H1 (cell line): ENCODE measurements at regions not wholly inside any gene's neighbourhood (a gene's known extent, or its start where the extent isn't known, plus 50 kb on each side); places are given as distances from the start of the nearest gene placed in this dataset.

Source experiments
- CTCF ChIA-PET: fragments of 300-600 bp; sonication (Branson Sonifier 250); formaldehyde crosslinking; loops from one replicate; lab custom pipeline; 2021; ENCODE audit not compliant: partially characterized antibody; lab: Charles Lee
- POLR2A ChIA-PET: fragments of 300-600 bp; sonication (Branson Sonifier 250); formaldehyde crosslinking; loops from one replicate; lab custom pipeline; 2021; ENCODE audit warnings: inconsistent platforms; ENCODE audit not compliant: partially characterized antibody; lab: Charles Lee
- DNase-seq, 2 experiments: peaks; one replicate each; pipeline versions ENCODE4 v3.0.0 to v3.0.0-alpha.2; 2010 to 2022; ENCODE audit warnings: low spot score in 2 of 2, low read depth in 1 of 2, mixed read lengths in 1 of 2
- FAIRE-seq: peaks from 2 replicates; lab custom pipeline; 2011; peaks lifted over from hg19 to GRCh38; lab: Jason Lieb, UNC
- H2AFZ ChIP-seq: 2 replicates; pipeline ENCODE4 v1.8.1; 2012; ENCODE audit warnings: low read length, inconsistent platforms
- H2AK5ac ChIP-seq: 2 replicates; pipeline ENCODE4 v1.6.1; 2013; ENCODE audit warnings: low read depth, low read length
- H2BK120ac ChIP-seq: replicated peaks from 2 replicates; pipeline ENCODE3; 2013; ENCODE audit warnings: low read depth, low read length, inconsistent platforms
- H2BK12ac ChIP-seq: 2 replicates; pipeline ENCODE4 v1.6.1; 2013; ENCODE audit warnings: low read depth, low read length
- H2BK15ac ChIP-seq: 2 replicates; pipeline ENCODE4 v1.6.1; 2013; ENCODE audit warnings: low read length
- H2BK20ac ChIP-seq: 2 replicates; pipeline ENCODE4 v1.6.1; 2013; ENCODE audit warnings: low read length
- H2BK5ac ChIP-seq: 2 replicates; pipeline ENCODE4 v1.6.1; 2013; ENCODE audit warnings: low read depth, low read length
- H3K14ac ChIP-seq: 2 replicates; pipeline ENCODE4 v1.6.1; 2013; ENCODE audit warnings: inconsistent platforms; ENCODE audit not compliant: insufficient read length
- H3K18ac ChIP-seq: 2 replicates; pipeline ENCODE4 v1.6.1; 2013; ENCODE audit warnings: low read length; ENCODE audit errors: extremely low read depth
- H3K23ac ChIP-seq: 2 replicates; pipeline ENCODE4 v1.6.1; 2013; ENCODE audit warnings: inconsistent platforms; ENCODE audit not compliant: insufficient read length
- H3K23me2 ChIP-seq: 2 replicates; pipeline ENCODE4 v1.6.1; 2013; ENCODE audit warnings: low read depth, low read length
- H3K27ac ChIP-seq: 2 replicates; pipeline ENCODE4 v1.6.1; 2011; ENCODE audit warnings: low read depth, low read length, inconsistent platforms
- H3K27me3 ChIP-seq, 4 experiments: replicated peaks in 1 of 4; 1 replicate in 1 of 4; 2 replicates in 3 of 4; pipeline versions ENCODE4 v1.6.1 to v1.8.1; 2011 to 2013; ENCODE audit warnings: low read length in 3 of 4, mild to moderate bottlenecking in 3 of 4, inconsistent platforms in 2 of 4, mixed read lengths in 2 of 4, moderate library complexity in 1 of 4; ENCODE audit not compliant: control insufficient read depth in 3 of 4, insufficient read depth in 3 of 4; ENCODE audit errors: extremely low read depth in 1 of 4
- H3K36me3 ChIP-seq, 4 experiments: 2 replicates each; pipeline versions ENCODE4 v1.6.1 to v1.8.1; 2011 to 2013; ENCODE audit warnings: mild to moderate bottlenecking in 4 of 4, low read length in 3 of 4, moderate library complexity in 2 of 4, control low read depth in 1 of 4, inconsistent platforms in 1 of 4; ENCODE audit not compliant: insufficient read depth in 4 of 4, control insufficient read depth in 2 of 4
- H3K4ac ChIP-seq: replicated peaks from 2 replicates; pipeline ENCODE3; 2013; ENCODE audit warnings: low read length, low read depth, mixed read lengths, inconsistent platforms; ENCODE audit not compliant: insufficient read length
- H3K4me1 ChIP-seq, 4 experiments: replicated peaks in 1 of 4; 1 replicate in 1 of 4; 2 replicates in 3 of 4; pipeline versions ENCODE4 v1.6.1 to v1.8.1; 2011 to 2013; ENCODE audit warnings: low read length in 3 of 4, inconsistent platforms in 2 of 4, mixed read lengths in 1 of 4; ENCODE audit not compliant: insufficient read depth in 4 of 4, control insufficient read depth in 3 of 4
- H3K4me2 ChIP-seq, 2 experiments: 2 replicates each; pipeline versions ENCODE4 v1.6.1 to v1.8.1; 2011 to 2013; ENCODE audit warnings: low read depth in 2 of 2, low read length in 2 of 2, control low read depth in 1 of 2, inconsistent platforms in 1 of 2, mild to moderate bottlenecking in 1 of 2; ENCODE audit not compliant: insufficient read depth in 1 of 2
- H3K4me3 ChIP-seq, 4 experiments: fragments of 200-600, 300-600 bp in 1 of 4; sonication (generic), shearing (Covaris generic), sonication (Bioruptor Twin) in 1 of 4; 2 replicates each; pipeline versions ENCODE4 v1.5.1 to v1.8.1; 2011 to 2016; ENCODE audit warnings: low read length in 4 of 4, low read depth in 3 of 4, control low read depth in 2 of 4, inconsistent platforms in 2 of 4, mild to moderate bottlenecking in 2 of 4, mixed read lengths in 1 of 4, moderate library complexity in 1 of 4; ENCODE audit not compliant: insufficient read depth in 2 of 4; ENCODE audit errors: extremely low read depth in 1 of 4
- H3K56ac ChIP-seq: replicated peaks from 2 replicates; pipeline ENCODE3; 2013; ENCODE audit warnings: low read depth, mild to moderate bottlenecking, mixed read lengths, low read length, inconsistent platforms; ENCODE audit not compliant: insufficient read length
- H3K79me1 ChIP-seq: 2 replicates; pipeline ENCODE4 v1.6.1; 2013; ENCODE audit warnings: low read depth, low read length, control low read depth
- H3K79me2 ChIP-seq, 2 experiments: 2 replicates each; pipeline versions ENCODE4 v1.6.1 to v1.8.1; 2012 to 2013; ENCODE audit warnings: low read length in 2 of 2, mild to moderate bottlenecking in 2 of 2, inconsistent platforms in 1 of 2; ENCODE audit not compliant: insufficient read depth in 2 of 2, control insufficient read depth in 1 of 2
- H3K9ac ChIP-seq, 4 experiments: replicated peaks in 1 of 4; 1 replicate in 1 of 4; 2 replicates in 3 of 4; pipeline versions ENCODE4 v1.6.1 to v1.8.1; 2011 to 2013; ENCODE audit warnings: low read depth in 3 of 4, low read length in 3 of 4, control low read depth in 2 of 4, mild to moderate bottlenecking in 2 of 4, moderate library complexity in 2 of 4, inconsistent platforms in 1 of 4; ENCODE audit errors: extremely low read depth in 1 of 4
- H3K9me3 ChIP-seq, 2 experiments: 2 replicates each; pipeline versions ENCODE4 v1.6.1 to v1.8.1; 2012 to 2013; ENCODE audit warnings: mild to moderate bottlenecking in 2 of 2, moderate library complexity in 2 of 2, control low read depth in 1 of 2, inconsistent platforms in 1 of 2, low read depth in 1 of 2, low read length in 1 of 2, mixed read lengths in 1 of 2; ENCODE audit not compliant: insufficient read depth in 2 of 2
- H4K20me1 ChIP-seq, 2 experiments: replicated peaks in 1 of 2; 2 replicates each; pipeline versions ENCODE3 to v1.8.1; 2011 to 2013; ENCODE audit warnings: inconsistent platforms in 2 of 2, low read length in 2 of 2, mild to moderate bottlenecking in 1 of 2; ENCODE audit not compliant: insufficient read depth in 2 of 2, control insufficient read depth in 1 of 2
- H4K5ac ChIP-seq: 2 replicates; pipeline ENCODE4 v1.6.1; 2013; ENCODE audit warnings: low read length, low read depth, mixed read lengths, inconsistent platforms; ENCODE audit not compliant: insufficient read length
- H4K8ac ChIP-seq: 2 replicates; pipeline ENCODE4 v1.8.0; 2013; ENCODE audit warnings: mild to moderate bottlenecking, moderate library complexity, low read length, inconsistent platforms; ENCODE audit not compliant: insufficient read depth; ENCODE audit errors: extremely low read depth
- H4K91ac ChIP-seq: replicated peaks from 2 replicates; pipeline ENCODE3; 2013; ENCODE audit warnings: low read length, mixed read lengths, inconsistent platforms; ENCODE audit not compliant: insufficient read length
- ATF2 ChIP-seq: IDR thresholded peaks from 2 replicates; pipeline ENCODE4 v1.6.1; 2012; ENCODE audit warnings: low read length, inconsistent platforms
- BCL11A ChIP-seq, 2 experiments: IDR thresholded peaks; one replicate each; pipeline ENCODE4 v1.6.1; 2011; ENCODE audit warnings: low read depth in 2 of 2, low read length in 2 of 2, mild to moderate bottlenecking in 2 of 2
- CBX8 ChIP-seq: fragments of 300-800, 300-1000 bp; sonication (generic); IDR thresholded peaks from 2 replicates; pipeline ENCODE4 v1.7.1; 2016; ENCODE audit warnings: low read depth, low read length, borderline replicate concordance
- CHD1 ChIP-seq: IDR thresholded peaks from 2 replicates; pipeline ENCODE4 v1.6.1; 2012; ENCODE audit warnings: low read depth, low read length, improper control_type of control experiment
- CREB1 ChIP-seq: IDR thresholded peaks from 2 replicates; pipeline ENCODE4 v1.6.1; 2012; ENCODE audit warnings: inconsistent platforms
- EGR1 ChIP-seq: IDR thresholded peaks from 2 replicates; pipeline ENCODE4 v1.6.1; 2011; ENCODE audit warnings: low read depth, low read length, borderline replicate concordance
- EP300 ChIP-seq, 2 experiments: IDR thresholded peaks; 1 replicate in 1 of 2; 2 replicates in 1 of 2; pipeline ENCODE4 v1.6.1; 2011 to 2012; ENCODE audit warnings: low read depth in 2 of 2, low read length in 2 of 2, mild to moderate bottlenecking in 2 of 2, borderline replicate concordance in 1 of 2, inconsistent platforms in 1 of 2, moderate library complexity in 1 of 2
- JUN ChIP-seq: IDR thresholded peaks from 2 replicates; pipeline ENCODE4 v1.6.1; 2011; ENCODE audit warnings: low read depth, mild to moderate bottlenecking, improper control_type of control experiment, low read length
- MAFK ChIP-seq: IDR thresholded peaks from 2 replicates; pipeline ENCODE4 v1.6.1; 2012; ENCODE audit warnings: low read depth, mild to moderate bottlenecking, improper control_type of control experiment, low read length
- PHF8 ChIP-seq: fragments of 200-600 bp; sonication (generic); conservative IDR thresholded peaks from 2 replicates; pipeline ENCODE4 v1.7.1; 2012; ENCODE audit warnings: low read depth, mild to moderate bottlenecking, inconsistent platforms, low read length, moderate library complexity
- SIRT6 ChIP-seq: IDR thresholded peaks from one replicate; pipeline ENCODE4 v1.7.1; 2012; ENCODE audit warnings: low read length, inconsistent platforms
- TAF1 ChIP-seq: IDR thresholded peaks from 2 replicates; pipeline ENCODE4 v1.6.1; 2011; ENCODE audit warnings: mild to moderate bottlenecking, low read depth, low read length
- USF2 ChIP-seq: IDR thresholded peaks from 2 replicates; pipeline ENCODE4 v1.6.1; 2011; ENCODE audit warnings: low read length, improper control_type of control experiment
- WGBS, 2 experiments: shearing (Covaris generic) in 1 of 2; methylation state at CpG; one replicate each; pipeline versions ENCODE4 v1.1.6 to v1.1.7; 2013 to 2015; ENCODE audit warnings: low lambda C conversion rate in 2 of 2, mixed read lengths in 2 of 2, inconsistent platforms in 1 of 2, low coverage in 1 of 2, missing lambda C conversion rate in 1 of 2; ENCODE audit not compliant: insufficient replicate concordance in 2 of 2, insufficient coverage in 1 of 2, insufficient read length in 1 of 2; ENCODE audit errors: extremely low coverage in 1 of 2, missing lambda C conversion rate in 1 of 2; 5-methylcytosine and 5-hydroxymethylcytosine counted together

GRCh38 chr12:13613297-13613696, 368.1 kb downstream of the GRIN2B start:
- no peak overlapping the region for H3K4ac ChIP-seq
- no peak overlapping the region for H4K5ac ChIP-seq
- no peak overlapping the region for H2BK20ac ChIP-seq
- H3K4me2 ChIP-seq = no peak overlapping the region
- H2BK15ac ChIP-seq = no peak overlapping the region
- no peak overlapping the region for H4K8ac ChIP-seq
- H3K4me1 ChIP-seq = no peaks in the 10 kb centered on the region
- H4K91ac ChIP-seq = no peak overlapping the region
- no peaks in the 10 kb centered on the region for H3K23me2 ChIP-seq
- H2BK12ac ChIP-seq = no peak overlapping the region
- H3K36me3 ChIP-seq = no peaks in the 10 kb centered on the region
- no peaks in the 10 kb centered on the region for H4K20me1 ChIP-seq
- FAIRE-seq (no peak), DNase-seq (no peak)
- POLR2A ChIA-PET = interaction anchor here (1.5 kb wide), 1 partner anchor 19 kb away, joined by 3 read pairs; no protein-coding TSS in a partner anchor
- CTCF ChIA-PET = interaction anchor here (1.4 to 3.7 kb wide), 3 partner anchors 9 to 79 kb away, joined by 4 to 11 read pairs (median 5); no protein-coding TSS in a partner anchor
- H3K18ac ChIP-seq = no peak overlapping the region
- H3K79me2 ChIP-seq = no peaks in the 10 kb centered on the region
- H3K9me3 ChIP-seq = no peaks in the 10 kb centered on the region
- H3K4me3 ChIP-seq = no peak overlapping the region
- H3K14ac ChIP-seq = no peak overlapping the region
- H2BK120ac ChIP-seq = no peak overlapping the region
- no peak overlapping the region for H3K56ac ChIP-seq
- no peak overlapping the region for H2BK5ac ChIP-seq
- H3K9ac ChIP-seq = no peak overlapping the region
- H2AK5ac ChIP-seq = no peak overlapping the region
- no peak overlapping the region for H3K27ac ChIP-seq
- H3K27me3 ChIP-seq = no peaks in the 10 kb centered on the region
- H3K79me1 ChIP-seq = no peaks in the 10 kb centered on the region
- H2AFZ ChIP-seq = no peak overlapping the region
- no peak overlapping the region for H3K23ac ChIP-seq
- WGBS, 2 experiments = 87% methylated on average over 3 of the region's 3 CpGs; no CpG with 5 or more reads in 1 of the 2 experiments
- TF ChIP-seq MAFK = no peak
- TF ChIP-seq ATF2 = no peak
- TF ChIP-seq SIRT6 = no peak
- no peak for TF ChIP-seq JUN
- no peak for TF ChIP-seq TAF1
- no peak for TF ChIP-seq CREB1
- no peak for TF ChIP-seq USF2
- TF ChIP-seq EGR1 = no peak
- no peak for TF ChIP-seq BCL11A (IDR thresholded peaks at IDR 0.05; ENCODE audit: low read depth in 2 of 2, low read length in 2 of 2)
- no peak for TF ChIP-seq CBX8
- no peak for TF ChIP-seq CHD1
- no peak for TF ChIP-seq EP300 (IDR thresholded peaks at IDR 0.05; ENCODE audit: borderline replicate concordance in 1 of 2, low read depth in 2 of 2, low read length in 2 of 2)
- TF ChIP-seq PHF8 = no peak
